ENCODE measurements at regions not wholly inside any gene's neighbourhood (a gene's known extent, or its start where the extent isn't known, plus 50 kb on each side); places are given as distances from the start of the nearest gene placed in this dataset.
"Not testable (repeated sequence)": the region's sequence is repeated elsewhere in the genome, so short reads cannot be mapped to it uniquely, and the experiment has no call there.

GRCh38 chr3:103295974-103296570 lies 861.3 kb downstream of the ZPLD1 start:
- Mint-ChIP-seq H3K36me3 (ENCODE audit: insufficient read depth, unreplicated experiment) (no peaks in the 10 kb centered on the region), H3K9me3 (ENCODE audit: unreplicated experiment) (no peaks in the 10 kb centered on the region), H3K4me1 (ENCODE audit: low read depth, unreplicated experiment) (no peaks in the 10 kb centered on the region), H3K4me3 (ENCODE audit: unreplicated experiment) (no peak overlapping the region), H3K27ac (ENCODE audit: unreplicated experiment) (no peak overlapping the region), H3K27me3 (ENCODE audit: insufficient read depth, unreplicated experiment) (no peaks in the 10 kb centered on the region)
- Histone ChIP-seq H3K4me3 (ENCODE audit: low read depth, low read length) (no peak overlapping the region), H3K27me3 (replicated peaks; ENCODE audit: control insufficient read depth, insufficient read depth, low read length) (no peaks in the 10 kb centered on the region), H3K4me1 (no peaks in the 10 kb centered on the region), H3K9me3 (no peaks in the 10 kb centered on the region; the same call in 1 of the 2 replicates), H3K36me3 (ENCODE audit: control insufficient read depth, insufficient read depth, low read length) (no peaks in the 10 kb centered on the region)
- intact Hi-C loops (cut with micrococcal nuclease; ENCODE audit: unreplicated experiment), result loop anchor here (5.0 kb wide), 2 partner anchors 311 to 624 kb away; no protein-coding TSS in a partner anchor
- peak in 1 of 2 experiments; percentile 21 for DNase-seq
- peak; percentile 10 to 39 for TF ChIP-seq CTCF (IDR thresholded peaks at IDR 0.05; ENCODE audit: insufficient read depth in 1 of 2, low read depth in 1 of 2, low read length in 1 of 2, severe bottlenecking in 1 of 2, unreplicated experiment in 1 of 2)
- ChIA-PET CTCF (interaction anchor here (0.7 kb wide), 1 partner anchor 200 kb away, joined by 3 read pairs; no protein-coding TSS in a partner anchor), POLR2A (no interaction called here)
- BruUV-seq (replicated peaks), result no TSS peak

DNA sequence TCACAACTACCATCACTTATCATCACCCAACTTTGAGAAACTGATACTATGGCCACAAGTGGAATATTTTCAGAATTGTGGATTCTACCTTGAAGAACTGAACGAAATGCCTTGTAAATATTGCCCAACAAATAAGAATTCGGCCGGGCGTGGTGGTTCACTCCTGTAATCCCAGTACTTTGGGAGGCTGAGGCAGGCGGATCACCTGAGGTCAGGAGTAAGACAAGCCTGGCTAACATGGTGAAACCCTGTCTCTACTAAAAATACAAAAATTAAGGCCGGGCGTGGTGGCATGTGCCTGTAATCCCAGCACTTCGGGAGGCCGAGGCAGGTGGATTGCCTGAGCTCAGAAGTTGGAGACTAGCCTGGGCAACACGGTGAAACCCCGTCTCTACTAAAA lies 862.7 kb downstream of the ZPLD1 start:
- POLR2A ChIA-PET; H3K4me1 ChIP-seq; H3K9me3 Mint-ChIP-seq (ENCODE audit: unreplicated experiment); BruUV-seq (replicated peaks); H3K36me3 ChIP-seq (ENCODE audit: control insufficient read depth, insufficient read depth, low read length); H3K9me3 ChIP-seq; H3K27ac Mint-ChIP-seq (ENCODE audit: unreplicated experiment); H3K27me3 ChIP-seq (replicated peaks; ENCODE audit: control insufficient read depth, insufficient read depth, low read length); H3K4me1 Mint-ChIP-seq (ENCODE audit: low read depth, unreplicated experiment); DNase-seq; H3K4me3 Mint-ChIP-seq (ENCODE audit: unreplicated experiment); CTCF ChIA-PET; H3K4me3 ChIP-seq (ENCODE audit: low read depth, low read length); H3K36me3 Mint-ChIP-seq (ENCODE audit: insufficient read depth, unreplicated experiment); H3K27me3 Mint-ChIP-seq (ENCODE audit: insufficient read depth, unreplicated experiment): not testable (repeated sequence)
- intact Hi-C loops (cut with micrococcal nuclease; ENCODE audit: unreplicated experiment), result loop anchor here (5.0 kb wide), 2 partner anchors 310 to 625 kb away; no protein-coding TSS in a partner anchor

GRCh38 chr3:103306104-103306503 lies 871.3 kb downstream of the ZPLD1 start:
- Mint-ChIP-seq H3K9me3 (ENCODE audit: unreplicated experiment) (no peaks in the 10 kb centered on the region), H3K36me3 (ENCODE audit: insufficient read depth, unreplicated experiment) (no peaks in the 10 kb centered on the region), H3K4me3 (ENCODE audit: unreplicated experiment) (no peak overlapping the region), H3K27me3 (ENCODE audit: insufficient read depth, unreplicated experiment) (no peaks in the 10 kb centered on the region), H3K27ac (ENCODE audit: unreplicated experiment) (no peak overlapping the region), H3K4me1 (ENCODE audit: low read depth, unreplicated experiment) (no peaks in the 10 kb centered on the region)
- no peak for DNase-seq
- Histone ChIP-seq H3K4me3 (ENCODE audit: low read depth, low read length) (no peak overlapping the region), H3K9me3 (no peaks in the 10 kb centered on the region), H3K4me1 (no peaks in the 10 kb centered on the region), H3K27me3 (replicated peaks; ENCODE audit: control insufficient read depth, insufficient read depth, low read length) (no peaks in the 10 kb centered on the region), H3K36me3 (ENCODE audit: control insufficient read depth, insufficient read depth, low read length) (no peaks in the 10 kb centered on the region)
- no peak for TF ChIP-seq CTCF (IDR thresholded peaks at IDR 0.05; ENCODE audit: insufficient read depth in 1 of 2, low read depth in 1 of 2, low read length in 1 of 2, severe bottlenecking in 1 of 2, unreplicated experiment in 1 of 2)
- CTCF ChIA-PET, result no interaction called here
- intact Hi-C loops (cut with micrococcal nuclease; ENCODE audit: unreplicated experiment), result no loop called here
- POLR2A ChIA-PET, result no interaction called here
- BruUV-seq (replicated peaks), result no TSS peak

Data from Caco-2 (cell line).